ENCODE measurements at regions not wholly inside any gene's neighbourhood (a gene's known extent, or its start where the extent isn't known, plus 50 kb on each side); places are given as distances from the start of the nearest gene placed in this dataset.

GRCh38 chr20:46804126-46804525, 90.5 kb upstream of the EYA2 start:
- no peak for DNase-seq (ENCODE audit: low read depth)
- TF ChIP-seq CTCF (IDR thresholded peaks at IDR 0.05; ENCODE audit: insufficient read depth, low read depth, low read length, missing control alignments): no peak
- H3K4me3 ChIP-seq (ENCODE audit: low read depth, low read length): no peak overlapping the region

- no peak for DNase-seq (ENCODE audit: low read depth)
- no peak for TF ChIP-seq CTCF (IDR thresholded peaks at IDR 0.05; ENCODE audit: insufficient read depth, low read depth, low read length, missing control alignments)
- no peak overlapping the region for H3K4me3 ChIP-seq (ENCODE audit: low read depth, low read length)
Measured at GRCh38 chr20:46805836-46806235, 88.8 kb upstream of the EYA2 start.

- no peak overlapping the region for H3K4me3 ChIP-seq (ENCODE audit: low read depth, low read length)
- no peak for DNase-seq (ENCODE audit: low read depth)
- no peak for TF ChIP-seq CTCF (IDR thresholded peaks at IDR 0.05; ENCODE audit: insufficient read depth, low read depth, low read length, missing control alignments)
Measured at GRCh38 chr20:46807998-46808397, 86.6 kb upstream of the EYA2 start.

GRCh38 chr20:46808565-46808964, 86.1 kb upstream of the EYA2 start:
- no peak for DNase-seq (ENCODE audit: low read depth)

GRCh38 chr20:46809706-46810360, 84.8 kb upstream of the EYA2 start:
- H3K4me3 ChIP-seq (ENCODE audit: low read depth, low read length): no peak overlapping the region
- TF ChIP-seq CTCF (IDR thresholded peaks at IDR 0.05; ENCODE audit: insufficient read depth, low read depth, low read length, missing control alignments): no peak
- no peak for DNase-seq (ENCODE audit: low read depth)

More at GRCh38 chr20:46808565-46808964, 86.1 kb upstream of the EYA2 start:
- no peak for TF ChIP-seq CTCF (IDR thresholded peaks at IDR 0.05; ENCODE audit: insufficient read depth, low read depth, low read length, missing control alignments)
- no peak overlapping the region for H3K4me3 ChIP-seq (ENCODE audit: low read depth, low read length)

GRCh38 chr20:46810448-46811223, 84.0 kb upstream of the EYA2 start:
- no peak overlapping the region for H3K4me3 ChIP-seq (ENCODE audit: low read depth, low read length)
- no peak for DNase-seq (ENCODE audit: low read depth)
- TF ChIP-seq CTCF (IDR thresholded peaks at IDR 0.05; ENCODE audit: insufficient read depth, low read depth, low read length, missing control alignments): no peak
